ENCODE measurements at regions not wholly inside any gene's neighbourhood (a gene's known extent, or its start where the extent isn't known, plus 50 kb on each side); places are given as distances from the start of the nearest gene placed in this dataset.
A peak's percentile ranks its signal among the peaks of the same experiment; 100 is the strongest.
"Not testable (repeated sequence)": the region's sequence is repeated elsewhere in the genome, so short reads cannot be mapped to it uniquely, and the experiment has no call there.

DNA sequence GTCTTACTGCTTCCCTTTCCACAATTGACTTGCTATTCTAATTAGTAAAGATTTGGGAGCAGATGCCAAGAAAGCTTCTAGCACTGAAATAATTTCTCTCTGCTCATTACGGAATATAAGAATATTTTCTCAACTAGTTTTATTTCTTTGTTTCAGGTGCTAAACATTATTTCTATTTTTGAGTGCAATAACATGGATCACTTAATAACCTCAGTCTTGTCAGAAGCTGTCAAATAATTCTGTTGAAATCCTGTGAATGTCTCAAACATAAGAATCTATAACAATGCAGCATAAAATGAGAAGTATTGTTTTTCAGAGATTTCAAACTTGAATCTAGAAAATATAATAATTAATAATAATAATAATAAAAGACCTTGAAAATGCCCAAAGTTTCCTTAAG lies 1221.0 kb downstream of the DSC3 start:
- DNase-seq: no peak

DNA sequence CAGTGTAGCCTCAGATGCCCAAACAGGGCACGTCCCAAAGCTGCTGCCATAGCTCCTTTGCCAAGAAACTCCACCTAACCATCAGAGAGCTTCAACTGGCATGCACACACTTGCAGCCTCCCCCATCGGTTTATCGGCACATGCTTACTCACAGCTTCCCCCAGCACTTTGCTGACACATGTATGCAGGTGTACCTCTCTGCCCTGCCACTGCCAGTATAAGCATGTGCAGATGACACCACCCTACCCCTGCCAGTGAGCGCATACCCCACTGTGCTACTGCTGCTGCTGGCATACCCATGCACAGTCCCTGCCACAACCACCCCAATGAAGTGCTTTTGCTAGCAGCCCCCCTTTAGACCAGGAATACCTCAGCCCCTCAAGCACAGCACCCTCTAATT lies 1231.0 kb downstream of the DSC3 start:
- no peak for DNase-seq

DNA sequence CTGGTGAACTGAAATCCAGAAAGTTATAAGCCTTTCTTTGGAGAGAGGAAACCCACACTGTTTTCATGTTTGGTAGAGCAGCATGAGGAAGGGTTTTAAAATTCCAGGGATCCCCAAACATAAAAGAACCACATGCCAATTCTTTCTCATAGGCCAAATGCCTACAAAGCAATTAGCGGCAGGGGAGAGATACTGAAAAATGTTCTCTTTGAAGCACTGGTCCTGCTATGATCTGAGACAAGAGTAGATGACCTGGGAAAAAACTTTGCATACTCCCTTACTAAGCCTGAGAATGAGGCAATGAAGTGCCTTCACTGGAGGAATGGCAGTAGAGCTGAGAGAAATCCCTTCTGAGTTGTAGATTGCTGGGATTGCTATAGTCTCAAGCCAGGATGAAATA lies 1261.7 kb downstream of the DSC3 start:
- DNase-seq: no peak

DNA sequence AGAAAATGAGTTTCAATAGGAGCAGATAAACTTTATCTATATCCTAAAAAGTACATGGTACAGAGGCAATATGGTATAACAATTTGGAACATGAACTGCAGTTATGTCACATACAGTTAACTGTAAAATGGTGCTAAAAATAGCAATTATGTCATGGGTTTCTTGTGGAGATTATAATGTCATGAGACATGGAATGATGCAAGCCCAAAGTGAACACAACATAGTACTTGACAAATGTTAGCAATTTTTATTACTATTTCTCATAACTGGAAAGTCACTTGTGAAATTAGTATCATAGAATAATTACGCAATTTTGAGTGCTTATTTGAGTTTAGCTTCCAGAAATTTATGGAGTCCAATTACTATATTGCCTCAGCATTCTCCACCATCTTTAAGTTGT lies 1263.4 kb downstream of the DSC3 start:
- DNase-seq: no peak

DNA sequence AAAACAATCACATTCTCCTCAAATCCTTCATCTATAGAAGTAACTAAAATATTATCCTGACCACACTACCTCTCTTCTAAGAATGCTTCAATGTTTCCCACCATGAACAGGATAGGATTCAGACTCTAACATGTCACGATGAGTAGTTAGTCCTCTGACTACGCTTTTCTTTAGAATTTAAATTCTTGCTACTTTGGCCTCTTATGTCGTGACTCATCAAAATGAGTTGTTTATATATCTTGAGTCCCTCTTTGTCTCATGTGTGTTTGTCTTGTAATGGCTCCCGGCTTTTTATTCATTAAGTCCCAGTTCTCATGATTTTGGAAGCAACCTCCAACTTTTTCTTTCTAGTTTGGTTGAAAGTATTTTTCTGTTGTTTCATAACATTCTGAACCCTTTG lies 1289.2 kb downstream of the DSC3 start:
- no peak for DNase-seq

DNA sequence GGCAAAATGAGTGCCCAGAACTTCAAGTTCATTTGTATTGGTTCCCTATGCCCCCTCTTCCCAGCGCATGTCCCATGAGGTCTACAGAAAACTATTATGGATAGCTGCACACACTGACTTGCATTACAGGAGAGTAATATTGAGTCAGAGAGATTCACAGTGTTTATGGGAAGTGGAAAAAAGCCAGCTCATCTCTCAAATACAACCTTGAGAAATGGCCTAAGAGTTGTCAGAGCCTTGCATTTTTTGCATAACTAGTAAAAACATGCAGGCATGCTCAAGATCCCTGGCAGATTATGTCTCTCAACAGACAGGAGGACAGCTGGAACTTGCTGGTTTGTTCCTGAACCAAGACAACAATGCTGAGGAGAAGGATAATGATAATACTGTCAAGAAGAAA lies 1292.8 kb downstream of the DSC3 start:
- DNase-seq: no peak

DNA sequence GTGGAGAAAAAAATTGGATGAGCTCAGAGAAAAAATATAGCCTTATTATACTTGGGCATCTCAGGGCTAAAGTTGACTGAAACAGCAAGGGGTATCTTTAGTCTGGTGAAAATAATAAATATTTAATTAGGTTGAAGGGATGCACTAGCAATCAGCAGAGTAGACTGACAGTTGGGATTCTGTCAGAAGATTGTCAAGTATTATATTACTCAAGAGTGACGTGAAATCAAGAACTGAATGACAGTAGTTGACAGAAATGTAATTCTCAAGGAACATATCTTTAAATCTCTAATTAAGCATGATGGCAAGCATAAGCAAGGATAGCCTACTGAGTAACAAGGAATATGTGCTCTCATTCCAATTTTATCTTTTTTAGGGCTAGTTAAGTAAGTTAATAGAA lies 1301.1 kb downstream of the DSC3 start:
- no peak for DNase-seq

DNA sequence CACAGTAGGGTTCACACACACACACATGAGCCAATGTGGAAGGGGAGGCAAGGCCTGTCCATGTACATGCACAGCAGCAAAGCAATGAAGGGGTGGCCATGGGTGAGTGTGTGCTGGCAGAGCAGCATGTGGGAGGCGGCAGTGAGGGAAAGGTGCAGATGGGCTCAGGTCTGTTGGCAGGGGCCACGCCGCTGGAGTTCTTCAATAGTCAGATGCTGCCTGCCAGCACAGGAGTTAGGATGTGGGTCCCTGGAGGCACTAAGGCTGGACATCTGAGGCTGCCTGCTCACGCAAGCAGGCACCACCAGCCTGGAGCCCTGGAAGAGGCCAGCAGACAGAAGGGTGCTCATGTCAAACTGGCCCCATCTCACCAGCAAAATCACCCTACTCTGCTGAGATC lies 1304.9 kb downstream of the DSC3 start:
- no peak for DNase-seq

DNA sequence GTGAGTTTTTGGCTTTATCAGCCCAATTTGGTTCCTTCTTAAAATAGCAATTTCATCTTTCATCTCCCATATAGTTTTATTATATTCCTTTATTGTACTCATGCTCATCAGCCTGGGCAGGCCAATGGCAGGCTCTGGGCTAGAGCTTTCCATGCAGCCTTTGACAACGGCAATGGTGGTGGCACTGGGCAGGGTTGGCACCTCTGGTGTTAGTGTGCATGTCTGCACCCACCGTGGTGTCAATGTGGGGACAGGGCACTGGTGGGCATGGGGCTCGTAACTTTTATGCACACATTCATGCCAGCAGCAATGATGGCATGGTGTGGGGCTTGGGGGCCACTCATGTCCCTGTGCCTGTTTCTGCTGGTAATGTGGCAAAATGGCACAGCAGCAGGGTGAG lies 1305.4 kb downstream of the DSC3 start:
- DNase-seq: no peak

DNA sequence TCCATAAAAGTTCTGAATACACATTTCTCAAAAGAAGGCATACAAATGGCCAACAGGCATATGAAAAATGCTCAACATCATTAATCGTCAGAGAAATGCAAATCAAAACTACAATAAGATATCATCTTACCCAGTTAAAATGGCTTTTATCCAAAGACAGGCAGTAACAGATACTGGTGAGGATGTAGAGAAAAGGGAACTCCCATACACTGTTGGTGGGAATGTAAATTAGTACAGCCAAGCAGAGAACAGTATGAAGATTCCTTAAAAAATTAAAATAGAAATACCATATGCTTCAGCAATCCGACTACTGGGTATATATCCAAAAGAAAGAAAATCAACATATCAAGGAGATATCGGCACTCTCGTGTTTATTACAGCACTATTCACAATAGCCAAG lies 1312.5 kb downstream of the DSC3 start:
- no peak for DNase-seq

DNA sequence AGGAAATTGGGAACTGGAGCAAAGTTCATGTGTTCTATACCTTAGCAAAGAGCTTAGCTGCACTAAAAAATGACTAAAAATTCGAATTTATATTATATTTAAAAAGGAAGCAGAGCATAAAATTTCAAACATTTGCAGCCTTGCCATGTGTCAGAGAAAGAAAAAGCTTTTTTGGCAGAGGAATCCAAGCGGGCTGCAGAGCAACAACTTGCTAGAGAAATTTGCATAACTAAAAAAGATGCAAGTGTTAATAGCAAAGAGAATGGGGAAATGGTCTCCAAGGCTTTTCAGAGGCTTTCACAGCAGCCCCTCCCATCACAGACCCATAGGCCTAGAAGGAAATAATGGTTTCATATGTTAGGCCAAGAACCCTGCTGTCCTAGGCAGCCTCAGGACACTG lies 1315.9 kb downstream of the DSC3 start:
- no peak for DNase-seq

DNA sequence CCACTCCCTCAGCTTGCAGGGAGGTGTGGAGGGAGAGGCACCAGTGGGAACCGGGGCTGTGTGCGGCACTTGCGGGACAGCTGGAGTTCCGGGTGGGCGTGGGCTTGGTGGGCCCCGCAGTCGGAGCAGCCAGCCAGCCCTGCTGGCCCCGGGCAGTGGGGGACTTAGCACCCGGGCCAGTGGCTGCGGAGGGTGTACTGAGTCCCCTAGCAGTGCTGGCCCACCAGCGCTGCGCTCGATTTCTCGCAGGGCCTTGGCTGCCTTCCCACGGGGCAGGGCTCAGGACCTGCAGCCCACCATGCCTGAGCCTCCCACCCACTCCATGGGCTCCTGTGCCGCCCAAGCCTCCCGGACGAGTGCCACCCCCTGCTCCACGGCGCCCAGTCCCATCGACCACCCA lies 1319.1 kb downstream of the DSC3 start:
- DNase-seq: not testable (repeated sequence)

DNA sequence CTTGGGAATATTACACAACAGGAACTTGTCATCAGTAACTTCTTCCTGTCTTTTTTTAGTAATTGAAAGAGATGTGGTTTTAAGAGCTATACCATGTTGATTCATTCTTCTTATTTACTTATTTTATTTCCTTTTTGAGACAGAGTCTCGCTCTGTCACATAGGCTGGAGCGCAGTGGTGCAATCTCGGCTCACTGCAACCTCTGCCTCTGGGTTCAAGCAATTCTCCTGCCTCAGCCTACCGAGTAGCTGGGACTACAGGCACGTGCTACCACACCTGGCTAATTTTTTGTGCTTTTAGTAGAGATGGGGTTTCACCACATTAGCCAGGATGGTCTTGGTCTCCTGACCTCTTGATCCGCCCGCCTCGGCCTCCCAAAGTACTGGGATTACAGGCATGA lies 1326.6 kb downstream of the DSC3 start:
- not testable (repeated sequence) for DNase-seq

DNA sequence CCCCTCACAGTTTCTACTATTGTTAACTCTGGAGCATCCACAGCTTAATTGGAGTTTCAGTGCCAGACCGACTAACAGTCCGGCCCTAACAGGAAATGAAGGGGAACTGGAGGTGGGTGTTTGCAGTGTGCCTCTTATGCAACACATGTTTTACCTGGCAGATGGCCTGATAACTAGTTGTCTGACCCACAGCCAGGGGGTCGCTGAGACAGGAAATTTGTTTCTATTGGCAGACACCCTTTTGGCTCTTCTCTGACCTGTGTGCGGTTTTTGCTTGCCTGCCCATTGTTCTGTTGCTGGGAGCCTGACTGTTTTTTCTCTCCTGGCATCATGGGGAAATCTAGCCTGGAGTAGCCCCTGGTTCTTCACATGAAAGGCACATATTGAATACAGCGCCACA lies 1329.8 kb downstream of the DSC3 start:
- peak; percentile 2 for DNase-seq

DNA sequence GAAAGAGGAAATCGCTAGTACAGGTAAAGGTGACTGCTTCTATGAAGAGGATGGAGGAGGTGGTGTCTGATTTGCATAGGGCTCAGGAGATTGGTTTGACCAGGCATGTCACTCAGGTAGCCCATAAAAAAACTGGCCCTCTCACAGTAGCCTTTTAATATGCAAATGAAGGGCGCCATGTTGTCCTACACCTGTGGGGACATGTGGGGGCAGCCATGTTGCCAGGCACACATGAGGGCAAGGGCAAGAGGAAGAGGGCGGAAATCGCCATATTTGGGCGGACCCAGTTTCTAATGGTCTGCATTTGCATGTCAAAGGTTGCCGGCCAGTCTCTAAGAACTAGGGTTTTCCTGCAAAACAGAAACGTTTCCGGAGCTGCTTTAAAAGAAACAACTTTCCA lies 1330.6 kb downstream of the DSC3 start:
- peak; percentile 26 for DNase-seq

DNA sequence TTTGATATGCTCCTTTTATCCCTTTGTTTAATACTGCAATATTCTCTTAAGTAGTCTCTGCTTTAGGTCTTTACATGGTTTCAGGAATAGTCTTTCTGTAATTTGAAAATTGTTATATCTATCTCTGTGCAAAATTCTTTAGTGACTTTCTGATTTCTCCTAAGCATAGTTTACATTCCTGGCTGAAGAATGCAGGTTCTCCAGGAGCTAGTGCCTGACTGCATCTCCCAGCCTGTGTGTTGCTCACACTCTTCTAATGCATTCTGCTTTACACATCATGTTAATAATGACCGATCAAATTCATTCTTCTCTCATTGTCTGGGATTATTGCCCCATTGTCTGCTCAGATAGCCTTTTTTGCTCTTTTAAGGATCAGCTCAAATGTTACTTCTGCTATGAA lies 1349.2 kb downstream of the DSC3 start:
- DNase-seq: no peak

DNA sequence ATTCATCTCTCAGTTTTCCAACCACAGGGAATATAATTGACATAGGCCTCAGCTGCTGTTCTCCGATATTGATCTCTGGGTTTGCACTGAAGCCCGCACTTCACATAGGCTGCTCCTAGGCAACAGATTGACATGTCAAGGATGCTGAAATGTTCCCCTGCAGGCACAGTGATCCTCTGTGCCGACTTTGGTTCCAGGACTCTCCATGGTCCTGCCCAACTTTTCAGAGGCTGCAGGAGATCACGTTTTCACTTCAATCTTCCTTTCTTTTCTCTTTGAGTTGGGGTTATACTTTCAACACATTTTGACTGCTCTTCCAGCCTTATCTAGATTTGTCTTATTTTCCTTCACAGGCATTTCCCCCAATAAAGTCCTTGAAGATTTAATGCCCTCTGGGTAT lies 1361.0 kb downstream of the DSC3 start:
- DNase-seq: no peak

DNA sequence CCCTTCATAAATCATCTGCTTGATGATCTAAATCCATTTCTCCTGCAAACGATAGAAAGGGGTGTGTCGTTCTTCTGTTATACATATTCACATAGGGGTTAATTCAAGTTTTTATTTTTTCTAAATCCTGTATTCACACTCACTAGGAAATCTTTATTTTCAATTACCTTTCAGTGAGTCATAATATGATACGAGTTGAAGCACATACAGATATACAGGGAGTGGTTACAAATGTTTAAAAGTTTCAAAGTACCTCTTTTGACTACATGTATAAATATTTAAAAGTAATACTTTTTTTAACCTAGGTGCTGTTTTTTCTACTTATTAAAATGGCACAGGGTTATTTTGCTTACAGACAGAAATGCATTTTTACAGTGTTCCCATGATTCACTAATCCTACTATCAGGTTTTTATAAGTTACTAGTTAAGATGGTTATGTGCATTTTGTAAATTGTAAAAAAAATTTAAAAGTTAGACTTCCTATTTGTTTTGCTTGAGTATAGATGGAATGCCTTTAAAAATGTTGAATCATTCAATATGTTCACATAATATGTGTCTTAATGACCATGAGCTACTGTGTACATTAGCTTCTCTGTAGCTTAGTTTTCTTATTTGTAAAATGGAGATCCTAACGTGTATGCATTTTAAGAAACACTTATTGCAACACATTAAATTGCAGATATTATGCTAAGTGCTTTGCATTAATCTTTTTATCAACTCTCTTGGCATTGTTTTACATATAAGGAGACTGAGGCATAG lies 1378.1 kb downstream of the DSC3 start:
- no peak for DNase-seq

DNA sequence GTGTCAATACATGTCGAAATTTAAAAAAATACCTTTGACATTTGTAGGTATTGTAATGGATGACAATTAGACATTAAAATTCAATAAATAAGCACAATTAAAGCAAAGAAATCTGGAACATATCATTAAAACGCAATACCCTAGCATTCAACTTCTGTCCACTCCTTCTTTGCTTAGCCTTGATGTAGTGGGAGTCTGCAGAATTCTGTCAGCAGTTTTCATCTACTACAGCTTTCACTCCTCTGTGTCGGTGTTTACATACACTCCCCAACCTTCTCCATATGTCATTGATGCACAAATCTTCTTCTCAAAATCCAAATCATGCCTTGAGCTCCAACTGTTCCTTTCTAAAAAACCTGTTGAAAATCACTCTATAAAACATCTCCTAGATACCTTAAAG lies 1380.6 kb downstream of the DSC3 start:
- DNase-seq: no peak

DNA sequence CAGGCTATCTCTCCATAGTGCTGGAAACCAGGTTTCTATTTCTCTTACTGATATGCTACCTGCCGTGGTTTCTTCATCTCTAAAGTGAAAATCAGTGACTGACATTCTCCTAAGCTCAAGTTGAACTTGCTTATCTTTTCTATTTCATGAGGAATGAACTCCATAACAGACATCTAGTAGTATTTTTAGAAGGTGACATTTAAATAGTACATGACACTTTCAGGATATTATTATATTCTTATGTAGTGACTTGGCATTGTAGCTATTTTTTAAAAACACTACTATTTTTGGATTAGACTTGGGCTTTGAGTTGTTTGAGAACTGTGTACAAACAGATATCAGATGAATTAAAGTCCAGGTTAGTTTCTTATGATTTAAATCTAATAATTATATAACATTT lies 1381.8 kb downstream of the DSC3 start:
- DNase-seq: no peak

DNA sequence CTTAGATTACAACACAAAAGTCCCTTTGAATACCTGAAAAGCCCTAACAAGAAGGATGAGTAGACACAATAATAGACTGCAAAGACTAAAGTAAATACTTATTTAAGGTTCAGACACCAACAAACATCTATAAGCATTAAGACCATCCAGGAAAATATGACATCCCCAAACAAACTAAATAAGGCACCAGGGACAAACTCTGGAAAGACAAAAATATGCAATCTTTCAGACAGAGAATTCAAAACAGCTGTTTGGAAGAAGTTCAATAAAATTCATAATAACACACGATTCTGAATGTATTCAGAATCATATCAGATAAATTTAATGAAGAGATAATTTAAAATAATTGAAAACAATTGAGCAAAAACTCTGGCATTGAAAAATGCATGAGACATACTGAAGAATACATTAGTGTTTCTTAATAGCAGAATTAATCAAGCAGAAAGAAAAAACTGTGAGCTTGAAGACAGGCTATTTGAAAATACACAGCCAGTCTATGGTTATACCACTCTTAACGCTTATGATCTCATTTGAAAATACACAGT lies 1388.8 kb downstream of the DSC3 start:
- DNase-seq: no peak

DNA sequence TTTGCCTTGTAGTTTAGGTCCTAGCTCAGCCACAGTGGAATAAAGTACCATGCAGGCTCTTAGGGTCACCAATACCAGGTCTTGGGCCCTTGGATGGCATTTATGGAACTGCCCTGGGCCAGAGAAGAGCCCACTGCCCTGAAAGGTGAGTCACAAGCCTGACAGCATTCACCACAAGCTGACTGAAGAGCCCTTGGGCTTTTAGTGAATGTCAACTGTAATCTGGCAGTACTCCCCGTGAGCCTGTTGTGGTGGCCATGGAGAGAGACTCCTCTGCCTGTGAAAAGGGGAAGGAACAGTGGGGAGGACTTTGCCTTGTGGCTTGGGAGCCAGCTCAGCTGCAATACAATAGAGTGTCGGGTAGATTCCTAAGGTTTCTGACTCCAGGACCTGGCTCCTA lies 1389.7 kb downstream of the DSC3 start:
- DNase-seq: no peak

DNA sequence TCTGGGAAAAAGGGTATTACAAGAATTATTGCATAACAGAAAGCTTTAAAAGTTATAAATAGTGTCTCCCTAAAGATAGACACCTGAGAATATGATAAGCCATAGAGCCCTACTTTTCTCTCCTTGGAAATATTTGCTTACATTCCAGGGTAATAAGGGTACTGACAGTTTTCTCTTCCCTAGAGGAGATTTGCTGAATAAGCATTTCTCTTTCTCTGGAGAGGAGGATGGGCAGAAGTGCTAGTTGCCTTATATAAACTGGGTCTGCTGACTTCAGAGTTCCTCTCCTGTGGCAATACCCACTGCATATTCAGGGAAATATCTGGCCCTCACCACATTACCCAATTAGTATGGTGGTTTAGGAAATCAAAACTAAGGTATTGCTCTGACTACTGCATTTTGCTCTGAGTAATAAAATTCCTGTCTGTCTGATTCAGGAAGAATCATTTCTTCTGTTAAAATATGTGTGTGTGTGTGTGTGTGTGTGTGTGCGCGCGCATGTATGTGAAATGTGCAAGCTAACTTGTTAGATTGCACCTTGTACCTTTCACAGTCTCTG lies 1391.3 kb downstream of the DSC3 start:
- no peak for DNase-seq

DNA sequence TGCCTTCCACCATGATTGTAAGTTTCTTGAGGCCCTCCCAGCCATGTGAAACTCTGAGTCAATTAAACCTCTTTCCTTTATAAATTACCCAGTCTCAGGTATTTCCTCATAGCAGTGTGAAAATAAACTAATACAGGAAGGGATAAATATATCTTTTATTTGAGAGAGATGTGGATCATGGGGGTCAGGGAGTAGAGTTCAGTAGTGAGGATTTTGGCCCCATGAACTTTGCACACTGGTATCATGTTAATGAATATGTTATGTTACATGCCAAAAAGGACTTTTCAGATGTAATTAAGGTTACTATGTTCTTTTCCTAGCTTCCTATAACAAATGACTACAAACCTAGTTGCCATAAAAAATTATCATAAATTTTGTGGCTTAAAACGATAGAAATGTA lies 1393.7 kb downstream of the DSC3 start:
- DNase-seq: no peak

DNA sequence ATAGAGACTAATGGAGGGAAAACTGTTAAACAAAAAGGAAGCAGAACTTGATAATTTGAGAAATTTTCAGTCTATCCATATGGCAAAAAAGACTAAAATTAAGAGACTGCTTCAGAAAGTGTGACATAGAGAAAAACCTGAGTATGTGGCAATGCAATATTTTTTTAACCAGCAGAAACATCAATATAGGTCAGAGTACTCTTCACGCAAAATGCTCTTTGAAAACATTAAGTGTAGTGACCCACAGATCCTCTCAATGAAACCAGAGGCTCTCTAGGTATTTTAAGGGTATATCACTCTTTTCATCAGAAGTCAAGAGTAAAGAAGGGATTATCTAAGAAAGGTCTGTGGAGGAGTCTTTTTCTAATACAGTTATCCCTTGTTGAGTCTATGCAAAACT lies 1394.8 kb downstream of the DSC3 start:
- no peak for DNase-seq

All from NCI-H2029 treated with DMSO at 0.1 percent for 48 hours (cell line).